ENCODE measurements at regions not wholly inside any gene's neighbourhood (a gene's known extent, or its start where the extent isn't known, plus 50 kb on each side); places are given as distances from the start of the nearest gene placed in this dataset.
"Not testable (repeated sequence)": the region's sequence is repeated elsewhere in the genome, so short reads cannot be mapped to it uniquely, and the experiment has no call there.

DNA sequence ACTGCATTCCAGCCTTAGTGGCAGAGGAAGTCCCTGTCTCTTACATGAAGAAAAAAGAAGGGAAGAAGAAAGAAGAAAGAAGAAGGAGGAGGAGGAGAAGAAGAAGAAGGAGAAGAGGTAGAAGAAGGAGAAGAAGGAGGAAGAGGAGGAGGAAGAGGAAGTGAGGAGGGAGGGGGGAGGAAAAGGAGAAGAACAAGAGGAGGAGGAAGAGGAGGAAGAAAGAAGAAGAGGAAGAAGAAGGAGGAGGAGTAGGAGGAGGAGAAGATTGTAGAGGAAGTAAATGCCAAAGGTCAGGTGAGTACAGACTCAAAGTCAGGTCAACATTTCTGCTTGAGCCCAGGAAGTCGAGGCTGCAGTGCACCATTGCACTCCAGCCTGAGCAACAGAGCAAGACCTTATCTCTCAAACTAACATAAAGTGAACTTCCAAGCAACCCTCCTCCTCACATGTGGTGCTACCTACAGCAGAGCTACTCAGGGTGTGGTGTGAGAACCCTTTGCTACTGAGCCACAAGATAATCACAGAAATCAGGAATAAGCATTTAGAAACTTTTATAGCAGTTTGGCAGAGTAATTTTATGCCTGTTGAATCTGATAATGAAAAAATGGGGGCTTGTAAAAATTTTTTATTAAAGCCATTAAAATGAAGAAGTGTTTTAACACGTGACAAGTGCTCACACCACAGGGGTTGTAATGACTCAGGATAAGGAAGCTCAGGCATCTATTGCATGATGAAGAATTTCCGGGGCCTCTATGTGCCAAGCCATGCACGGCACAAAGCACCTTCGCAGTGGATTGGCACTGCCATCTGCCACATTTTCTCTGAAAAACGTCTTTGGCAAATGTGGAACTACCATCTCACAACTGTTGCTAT is 224.9 kb upstream of the AUTS2 start:
- no peak for DNase-seq (ENCODE audit: low read depth)

DNA sequence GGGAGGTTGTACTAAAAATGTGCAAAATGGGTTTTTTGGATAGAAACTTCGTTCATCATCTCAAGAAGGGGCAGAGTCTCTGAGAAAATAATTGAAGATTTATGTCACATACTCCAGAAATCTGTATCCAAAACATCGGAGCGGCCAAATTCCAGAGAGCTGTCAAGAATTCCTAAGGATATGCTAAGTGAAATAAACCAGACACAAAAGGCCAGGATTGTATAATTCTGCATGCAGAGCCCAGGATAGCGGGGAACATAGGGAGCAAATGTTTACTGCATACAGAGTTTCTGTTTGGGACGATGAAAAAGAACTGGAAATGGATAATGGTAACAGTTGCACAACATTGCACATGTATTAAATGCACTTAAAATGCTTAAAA is 224.2 kb upstream of the AUTS2 start:
- DNase-seq (ENCODE audit: low read depth), result no peak

DNA sequence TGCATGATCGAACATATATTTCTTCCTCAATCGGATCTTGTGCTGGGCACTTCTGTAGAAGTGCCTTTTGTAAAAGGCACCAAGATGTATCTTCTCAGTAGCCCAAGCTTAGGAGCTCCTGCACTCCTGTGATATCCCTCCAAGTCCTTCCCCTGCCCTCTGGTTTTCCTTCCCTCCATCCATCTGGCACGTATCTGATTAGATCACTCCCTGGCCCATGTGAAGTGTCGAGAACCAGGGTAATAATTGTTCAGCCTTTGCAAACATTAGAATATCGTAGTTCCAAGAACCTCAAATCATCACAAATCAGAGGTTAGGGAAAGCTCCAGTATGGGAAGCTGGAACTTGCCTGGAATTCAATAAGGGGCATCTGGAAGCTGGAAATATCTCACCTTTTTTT is 221.1 kb upstream of the AUTS2 start:
- DNase-seq (ENCODE audit: low read depth), result no peak

DNA sequence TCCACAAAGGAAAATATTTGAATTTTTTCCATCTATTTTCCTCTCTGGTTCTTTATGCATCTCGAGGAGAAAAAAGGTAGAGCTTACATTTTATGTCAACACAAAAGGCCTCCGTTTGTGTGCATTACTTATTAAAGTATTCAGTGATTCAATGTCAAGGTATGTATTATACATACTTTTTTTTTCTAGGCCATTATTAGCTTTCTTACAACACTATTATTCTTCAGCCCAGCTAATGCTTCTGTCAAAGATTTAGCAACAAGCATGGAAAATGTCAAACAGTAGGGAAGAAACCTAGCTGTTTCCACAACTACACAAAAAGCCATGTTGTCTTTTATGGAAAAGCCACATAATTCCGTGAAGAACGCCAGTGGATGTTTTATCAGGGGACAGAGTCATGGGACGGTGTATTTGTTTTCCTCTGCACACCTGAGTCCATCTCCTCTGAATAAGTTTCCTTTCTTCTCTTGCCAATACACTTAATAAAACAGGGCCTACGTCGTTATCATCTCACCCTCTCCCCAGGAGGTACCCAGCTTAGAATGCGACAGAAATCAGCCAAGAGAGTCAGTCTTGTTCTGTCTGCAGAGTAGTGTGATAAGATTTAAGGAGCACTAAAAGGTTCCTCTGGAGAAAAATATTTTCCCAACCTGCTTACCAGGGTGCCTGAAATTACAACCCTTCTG is 209.7 kb upstream of the AUTS2 start:
- DNase-seq (ENCODE audit: low read depth), result no peak

DNA sequence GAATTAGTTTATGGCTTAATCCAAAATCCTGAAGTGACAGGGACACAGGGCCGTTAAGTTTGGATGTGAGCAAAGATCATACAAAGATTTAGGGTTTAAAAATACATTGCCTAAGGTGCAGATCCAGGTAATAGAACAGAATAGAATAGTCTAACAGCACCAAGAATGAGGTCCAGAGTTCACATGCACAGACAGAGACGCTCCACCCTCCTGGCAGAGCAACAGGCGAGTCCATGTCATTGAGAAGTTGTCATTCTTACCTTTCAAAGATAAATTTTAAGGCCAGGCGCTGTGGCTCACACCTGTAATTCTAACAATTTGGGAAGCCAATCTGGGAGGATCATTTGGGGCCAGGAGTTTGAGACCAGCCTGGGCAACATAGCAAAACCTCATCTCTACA is 209.1 kb upstream of the AUTS2 start:
- no peak for DNase-seq (ENCODE audit: low read depth)

DNA sequence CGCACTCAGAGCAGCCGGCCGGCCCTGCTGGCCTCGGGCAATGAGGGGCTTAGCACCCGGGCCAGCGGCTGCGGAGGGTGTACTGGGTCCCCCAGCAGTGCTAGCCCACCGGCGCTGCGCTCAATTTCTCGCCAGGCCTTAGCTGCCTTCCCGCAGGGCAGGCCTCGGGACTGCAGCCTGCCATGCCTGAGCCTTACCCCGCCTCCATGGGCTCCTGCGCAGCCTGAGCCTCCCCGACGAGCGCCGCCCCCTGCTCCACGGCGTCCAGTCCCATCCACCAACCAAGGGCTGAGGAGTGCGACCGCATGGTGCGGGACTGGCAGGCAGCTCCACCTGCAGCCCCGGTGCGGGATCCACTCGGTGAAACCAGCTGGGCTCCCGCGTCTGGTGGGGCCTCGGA is 204.4 kb upstream of the AUTS2 start:
- not testable (repeated sequence) for DNase-seq (ENCODE audit: low read depth)

DNA sequence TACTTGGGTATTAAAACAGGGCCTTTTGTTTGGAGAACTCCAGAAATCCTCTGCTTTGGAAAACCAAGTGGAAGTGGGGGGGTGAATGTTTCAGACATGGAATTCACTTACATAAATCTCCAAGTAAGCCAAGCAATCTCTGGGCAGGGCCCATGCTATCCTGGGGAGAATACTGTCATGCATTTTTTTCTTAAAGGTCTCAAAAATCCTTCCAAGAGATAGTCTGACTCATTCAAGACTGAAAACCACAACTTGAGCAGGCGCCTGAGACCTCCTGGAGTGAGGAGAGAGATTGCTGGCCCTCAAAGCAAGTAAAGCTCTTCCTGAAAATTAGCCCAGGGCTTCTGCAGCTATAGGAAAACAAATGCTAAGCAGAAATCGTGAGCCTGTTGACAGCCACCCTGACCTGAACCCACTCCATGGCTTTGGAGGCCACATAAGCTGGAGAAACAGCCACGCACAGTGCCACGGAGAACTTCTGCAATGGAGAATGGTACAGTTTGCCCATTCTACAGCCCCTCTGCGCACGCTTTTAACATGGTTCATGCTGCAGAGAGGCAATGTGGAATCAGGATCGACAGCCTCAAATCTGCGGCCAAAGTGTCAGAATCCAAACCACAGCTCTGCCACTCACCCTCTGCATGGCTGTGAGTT is 203.1 kb upstream of the AUTS2 start:
- DNase-seq (ENCODE audit: low read depth), result no peak

DNA sequence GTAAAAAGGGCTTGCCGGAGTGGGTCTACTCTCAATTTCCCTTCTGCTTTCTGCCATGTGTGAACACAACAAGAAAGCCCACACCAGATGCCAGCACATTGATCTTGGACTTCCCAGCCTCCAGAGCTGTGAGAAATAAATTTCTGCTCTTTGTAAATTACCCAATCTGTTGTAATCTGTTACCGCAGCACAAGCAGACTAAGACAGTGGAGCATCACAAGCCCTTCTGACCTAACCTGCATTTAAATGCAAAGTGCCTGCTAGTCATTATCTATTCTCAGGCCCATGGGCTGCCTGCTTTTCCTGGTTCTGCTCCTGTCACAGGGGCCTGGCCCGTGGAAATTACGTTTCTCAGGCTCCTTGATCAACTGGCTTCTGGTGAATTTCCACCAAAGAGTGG is 199.3 kb upstream of the AUTS2 start:
- no peak for DNase-seq (ENCODE audit: low read depth)

DNA sequence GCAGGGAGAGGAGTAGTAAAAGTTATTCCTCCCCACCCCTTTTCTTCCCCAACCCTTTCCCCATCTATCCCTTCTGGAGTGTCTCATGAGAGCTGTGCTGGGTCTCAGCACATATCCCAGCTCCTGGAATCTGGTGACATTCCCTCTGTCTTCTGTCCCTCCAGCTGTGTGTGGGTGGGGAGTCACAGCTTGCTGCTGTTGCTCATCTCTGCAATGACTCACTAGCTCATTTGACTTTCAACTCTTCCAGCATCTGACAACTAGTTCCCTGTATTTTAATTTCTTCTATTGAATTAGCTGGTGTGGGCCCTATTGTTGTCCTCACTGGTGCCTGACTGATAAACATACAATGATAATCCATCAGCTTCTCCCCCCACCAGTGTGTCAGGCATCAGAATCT is 198.9 kb upstream of the AUTS2 start:
- no peak for DNase-seq (ENCODE audit: low read depth)

DNA sequence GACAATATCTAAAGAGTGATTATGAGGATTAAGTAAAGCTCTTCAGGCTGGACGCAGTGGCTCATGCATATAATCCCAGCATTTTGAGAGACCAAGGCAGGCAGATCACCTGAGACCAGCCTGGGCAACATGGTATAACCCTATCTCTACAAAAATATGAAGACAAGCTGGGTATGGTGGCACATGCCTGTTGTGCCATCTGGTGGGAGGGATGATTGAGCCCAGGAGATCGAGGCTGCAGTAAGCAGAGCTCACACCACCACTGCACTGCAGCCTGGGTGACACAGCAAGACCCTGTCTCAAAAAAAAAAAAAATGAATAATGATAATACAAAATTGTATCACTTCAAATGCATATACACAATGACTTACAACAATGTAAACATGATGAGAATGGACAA is 195.6 kb upstream of the AUTS2 start:
- no peak for DNase-seq (ENCODE audit: low read depth)

DNA sequence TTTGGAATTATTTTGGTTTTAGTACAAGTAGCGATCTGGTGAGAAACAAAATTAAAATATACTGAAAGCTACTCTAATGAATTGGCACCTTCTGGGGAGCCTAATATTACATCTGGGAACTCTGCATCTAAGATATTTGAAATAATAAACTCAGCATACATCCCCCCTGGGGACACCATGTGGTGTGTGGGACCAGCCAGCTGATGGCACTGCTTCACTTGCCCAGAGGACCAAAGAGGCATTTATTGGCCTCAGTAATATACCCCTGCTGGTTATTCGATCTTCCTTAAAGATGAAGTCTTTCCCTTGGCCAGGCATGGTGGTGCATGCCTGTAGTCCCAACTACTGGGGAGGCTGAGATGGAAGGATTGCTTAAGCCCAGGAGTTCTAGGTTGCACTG is 195.1 kb upstream of the AUTS2 start:
- DNase-seq (ENCODE audit: low read depth), result no peak

DNA sequence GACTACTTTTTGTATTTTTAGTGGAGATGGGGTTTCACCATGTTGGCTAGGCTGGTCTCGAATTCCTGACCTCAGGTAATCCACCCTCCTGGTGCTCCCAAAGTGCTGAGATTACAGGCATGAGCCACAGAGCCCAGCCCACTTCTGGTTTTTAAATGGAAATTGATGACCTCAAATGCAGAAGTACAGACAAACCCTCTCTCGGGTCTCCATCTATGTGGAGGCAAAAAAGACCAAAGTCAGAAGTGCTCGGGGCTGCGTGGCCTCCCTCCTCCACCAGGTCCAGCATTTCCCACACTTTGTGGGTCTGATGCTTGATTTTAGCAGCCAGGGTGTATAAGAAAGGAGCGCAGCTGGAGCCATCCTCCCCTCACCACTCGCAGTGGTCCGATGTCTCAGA is 187.3 kb upstream of the AUTS2 start:
- no peak for DNase-seq (ENCODE audit: low read depth)

DNA sequence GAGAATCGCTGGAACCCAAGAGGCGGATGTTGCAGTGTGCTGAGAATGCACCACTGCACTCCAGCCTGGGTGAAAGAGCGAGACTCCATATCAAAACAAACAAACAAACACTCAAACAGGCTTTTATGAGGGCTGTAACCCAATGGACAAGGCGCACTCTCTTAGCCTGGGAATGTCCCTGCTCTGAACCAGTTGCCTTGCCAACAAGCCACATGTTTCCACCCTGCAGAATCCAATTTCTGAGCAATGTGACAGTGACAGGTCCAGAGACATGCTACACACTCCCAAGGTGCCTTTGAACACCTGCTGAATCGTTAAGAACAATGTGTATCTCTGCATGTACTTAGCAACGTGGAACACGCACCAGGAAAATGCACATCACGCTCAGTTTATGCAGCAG is 186.8 kb upstream of the AUTS2 start:
- no peak for DNase-seq (ENCODE audit: low read depth)

DNA sequence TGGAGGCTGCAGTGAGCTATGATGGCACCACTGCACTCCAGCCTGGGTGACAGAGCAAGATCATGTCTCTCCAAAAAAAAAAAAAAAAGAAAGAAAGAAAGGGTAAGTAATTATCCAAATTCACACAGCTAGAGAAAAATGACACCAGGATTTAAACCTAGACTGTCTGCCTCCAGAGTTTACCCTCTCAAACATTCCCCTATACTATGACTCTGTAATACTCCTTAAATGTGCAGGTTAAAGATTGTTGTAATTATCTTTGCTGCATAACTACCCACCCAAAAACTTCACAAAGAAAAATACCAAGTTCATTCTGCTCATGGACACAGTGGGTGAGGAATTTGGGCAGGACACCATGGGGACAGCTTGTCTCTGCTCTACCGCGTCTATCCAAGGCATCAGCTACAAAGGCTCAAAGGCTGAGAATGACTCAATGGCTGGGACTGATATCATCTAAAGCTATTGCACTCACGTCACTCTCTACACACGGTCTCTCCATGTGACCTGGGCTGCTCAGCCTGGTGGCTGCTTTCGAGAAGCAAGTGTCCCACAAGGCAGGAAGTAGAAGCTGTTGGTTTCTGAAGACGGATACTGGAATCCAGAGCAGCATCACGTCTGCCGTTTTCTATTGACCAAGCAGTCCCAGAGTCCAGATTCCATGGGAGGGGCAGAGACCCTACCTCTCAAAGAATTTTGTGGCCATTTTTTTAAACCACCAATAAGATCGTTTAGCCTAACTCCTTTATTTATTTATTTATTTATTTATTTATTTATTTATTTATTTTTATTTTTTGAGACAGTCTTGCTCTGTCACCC is 185.7 kb upstream of the AUTS2 start:
- no peak for DNase-seq (ENCODE audit: low read depth)

DNA sequence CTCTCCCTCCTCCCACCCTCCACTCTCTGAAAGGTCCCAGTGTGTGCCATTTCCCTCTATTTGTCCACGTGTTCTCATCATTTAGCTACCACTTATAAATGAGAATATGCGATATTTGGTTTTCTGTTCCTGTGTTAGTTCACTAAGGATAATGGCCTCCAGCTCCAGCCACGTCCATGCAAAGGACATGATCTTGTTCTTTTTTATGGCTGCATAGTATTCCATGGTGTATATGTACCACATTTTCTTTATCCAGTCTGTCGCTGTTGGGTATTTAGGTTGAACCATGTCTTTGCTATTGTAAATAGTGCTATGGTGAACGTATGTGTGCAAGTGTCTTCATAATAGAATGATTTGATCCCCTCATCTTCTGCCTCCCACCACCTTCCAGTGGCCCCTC is 183.7 kb upstream of the AUTS2 start:
- no peak for DNase-seq (ENCODE audit: low read depth)

DNA sequence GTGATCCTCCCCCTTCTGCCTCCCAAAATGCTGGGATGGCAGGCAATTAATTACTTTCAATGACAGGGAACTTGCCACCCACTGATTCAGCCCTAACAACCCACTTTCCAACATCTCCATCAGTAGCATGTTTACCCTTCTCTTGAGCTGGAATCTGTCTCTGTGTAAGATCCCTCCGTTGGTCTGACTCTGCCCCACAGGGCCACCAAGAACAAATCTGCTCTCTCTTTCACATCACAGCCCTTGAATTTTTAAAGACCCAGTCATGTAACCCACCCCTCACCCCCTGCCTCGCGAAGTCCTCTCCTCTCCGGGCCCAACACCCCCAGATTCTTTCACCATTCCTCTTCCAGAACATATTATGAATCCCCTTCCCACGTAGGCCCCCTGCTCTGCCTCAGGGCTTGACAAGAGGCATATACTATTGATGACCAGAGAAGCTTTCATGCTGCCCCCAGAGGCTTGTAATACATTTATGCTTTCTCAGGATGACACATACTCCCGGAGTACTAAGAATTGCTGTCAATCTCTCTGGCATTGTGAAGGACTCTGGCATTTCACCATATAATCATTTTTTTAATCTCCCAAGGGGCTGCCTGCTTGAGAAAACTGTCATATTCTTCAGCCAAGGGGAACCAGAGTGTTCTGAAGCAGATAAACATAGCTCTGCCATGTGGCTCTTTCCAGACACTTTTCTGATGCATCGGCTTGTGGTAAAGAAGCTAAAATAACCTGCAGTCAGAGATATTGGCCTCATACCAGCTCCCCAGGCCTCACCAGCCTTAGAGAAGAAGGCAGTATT is 179.2 kb upstream of the AUTS2 start:
- no peak for DNase-seq (ENCODE audit: low read depth)

DNA sequence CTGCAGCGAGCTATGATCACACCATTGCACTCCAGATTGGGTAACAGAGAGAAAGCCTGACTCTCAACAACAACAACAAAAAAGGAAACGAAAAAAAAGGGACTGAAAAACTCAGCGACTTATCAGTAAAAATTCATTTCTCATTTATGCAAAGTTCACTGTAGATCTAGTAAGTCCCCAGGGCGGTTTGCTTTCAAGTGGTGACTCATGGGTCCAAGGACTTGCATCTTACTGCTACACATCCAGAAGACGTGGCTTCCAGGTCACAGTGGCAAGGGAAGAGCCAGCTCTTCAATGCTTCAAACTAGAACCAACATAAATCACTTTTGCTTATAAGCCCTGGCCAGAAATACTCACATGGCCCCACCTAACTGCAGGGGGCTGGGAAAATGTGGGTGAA is 178.3 kb upstream of the AUTS2 start:
- DNase-seq (ENCODE audit: low read depth), result no peak

DNA sequence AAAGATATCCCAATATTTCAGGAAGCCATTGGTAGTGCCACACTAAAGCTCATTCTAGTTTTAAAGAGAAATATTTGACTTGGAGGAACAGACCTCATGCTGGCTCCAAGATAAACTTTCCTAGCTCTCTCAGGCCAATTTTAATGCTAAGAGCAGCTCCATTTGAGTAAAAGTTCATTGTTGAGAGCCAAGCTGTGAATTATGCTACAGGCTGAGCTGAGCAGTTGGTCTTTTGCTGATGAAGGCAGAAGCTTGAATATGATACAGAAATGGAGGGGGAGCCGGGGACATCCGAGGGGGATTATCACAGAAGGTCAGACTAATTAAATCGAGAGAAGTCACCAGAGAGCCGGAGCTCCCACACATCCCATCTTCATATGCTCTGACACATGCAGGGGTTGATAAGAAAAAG is 175.7 kb upstream of the AUTS2 start:
- peak; percentile 59 for DNase-seq (ENCODE audit: low read depth)

DNA sequence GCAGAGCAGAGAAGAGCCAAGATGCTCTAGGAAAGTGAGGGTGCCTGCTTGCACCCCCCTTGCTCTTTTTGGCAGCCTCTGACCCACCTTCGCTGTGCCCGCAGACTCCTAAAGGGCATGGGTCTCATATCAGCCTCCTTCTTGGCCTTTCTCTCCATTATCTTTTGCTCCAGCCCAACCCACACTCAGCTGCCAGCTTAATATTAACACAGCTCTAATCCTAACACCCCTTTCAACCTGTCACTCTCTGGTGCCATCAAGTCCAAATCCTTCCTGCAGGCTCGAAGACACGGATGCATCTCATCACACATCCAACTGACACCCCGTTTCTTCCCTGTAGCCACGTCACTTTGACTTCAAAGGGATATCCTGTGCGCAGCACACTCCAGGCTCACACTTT is 171.6 kb upstream of the AUTS2 start:
- no peak for DNase-seq (ENCODE audit: low read depth)

DNA sequence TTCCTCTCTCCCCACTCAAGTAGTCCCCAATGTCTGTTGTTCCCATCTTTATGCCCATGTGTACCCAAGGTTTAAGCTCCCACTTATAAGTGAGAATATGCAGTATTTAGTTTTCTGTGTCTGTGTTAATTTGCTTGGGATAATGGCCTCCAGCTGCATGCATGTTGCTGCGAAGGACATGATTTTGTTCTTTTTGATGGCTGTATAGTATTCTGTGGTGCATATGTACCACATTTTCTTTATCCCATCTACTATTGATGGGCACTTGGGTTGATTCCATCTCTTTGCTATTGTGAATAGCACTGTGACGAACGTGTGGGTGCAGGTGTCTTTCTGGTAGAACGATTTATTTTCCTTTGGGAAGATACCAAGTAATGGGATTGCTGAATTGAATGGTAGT is 170.2 kb upstream of the AUTS2 start:
- DNase-seq (ENCODE audit: low read depth), result no peak

DNA sequence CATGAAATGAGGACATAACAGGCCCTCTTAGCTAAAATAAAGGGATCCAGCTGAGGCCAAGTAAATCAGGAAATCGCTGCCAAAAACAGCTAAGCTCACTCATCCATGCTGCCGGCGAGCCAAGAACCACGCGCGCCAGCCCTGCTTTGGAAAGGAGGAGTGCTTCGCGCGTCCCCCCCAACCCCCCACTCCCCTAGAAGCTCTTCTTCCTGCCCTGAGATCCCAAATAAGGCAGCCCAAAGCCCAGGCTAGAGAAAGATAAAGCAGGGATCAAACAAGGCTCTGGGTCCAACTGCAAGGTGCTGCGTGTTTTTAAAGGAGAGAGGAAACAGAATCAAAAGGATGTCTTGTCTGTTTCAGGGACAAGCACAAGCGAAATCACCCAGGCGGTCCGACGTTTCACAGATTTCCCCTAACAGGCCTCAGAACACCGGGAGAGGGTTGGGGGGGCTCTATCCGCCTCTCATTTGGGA is 168.3 kb upstream of the AUTS2 start:
- DNase-seq (ENCODE audit: low read depth), result peak; percentile 81

All from forelimb muscle (tissue), 1 donor.